DLD1 (cell line): ENCODE measurements at regions not wholly inside any gene's neighbourhood (a gene's known extent, or its start where the extent isn't known, plus 50 kb on each side); places are given as distances from the start of the nearest gene placed in this dataset.

Source experiments
- in situ Hi-C: cut with HindIII; loops from 2 replicates; pipeline ENCODE4 v1.10.0; 2017; ENCODE audit warnings: low sequenced_read_pairs

GRCh38 chr6:163663575-163663974, 249.1 kb downstream of the QKI start:
- in situ Hi-C loops = no loop called here

DNA sequence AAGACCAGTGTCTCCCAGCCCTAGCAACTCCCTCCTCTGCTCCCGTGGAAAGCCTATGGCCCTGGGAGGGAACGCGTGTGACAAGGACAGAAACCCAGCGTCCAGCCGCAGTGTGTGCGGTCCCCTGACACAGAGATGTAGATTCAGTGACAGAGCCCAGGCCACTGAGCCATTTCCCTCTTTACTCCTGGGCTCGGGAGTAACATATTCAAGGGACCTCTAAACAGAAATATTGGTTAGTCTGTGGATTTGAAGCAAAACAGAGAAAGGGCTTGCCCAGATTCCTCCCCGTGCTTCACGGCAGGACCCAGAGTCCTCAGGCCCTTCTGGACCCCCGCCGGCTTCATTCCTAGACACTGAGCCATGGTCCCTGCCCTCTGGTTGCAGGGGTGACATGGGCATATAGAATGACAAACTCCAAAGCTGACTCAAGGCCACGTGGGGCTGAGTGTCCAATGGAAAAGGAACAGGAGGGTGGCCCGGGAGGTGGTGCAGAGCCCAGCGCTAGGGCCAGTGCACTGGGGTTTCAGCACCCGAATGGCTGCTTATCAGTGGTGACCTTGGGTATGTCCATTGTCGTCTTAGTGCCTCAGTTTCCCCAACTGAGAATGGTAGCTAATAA, 248.2 kb downstream of the QKI start:
- in situ Hi-C loops = no loop called here

DNA sequence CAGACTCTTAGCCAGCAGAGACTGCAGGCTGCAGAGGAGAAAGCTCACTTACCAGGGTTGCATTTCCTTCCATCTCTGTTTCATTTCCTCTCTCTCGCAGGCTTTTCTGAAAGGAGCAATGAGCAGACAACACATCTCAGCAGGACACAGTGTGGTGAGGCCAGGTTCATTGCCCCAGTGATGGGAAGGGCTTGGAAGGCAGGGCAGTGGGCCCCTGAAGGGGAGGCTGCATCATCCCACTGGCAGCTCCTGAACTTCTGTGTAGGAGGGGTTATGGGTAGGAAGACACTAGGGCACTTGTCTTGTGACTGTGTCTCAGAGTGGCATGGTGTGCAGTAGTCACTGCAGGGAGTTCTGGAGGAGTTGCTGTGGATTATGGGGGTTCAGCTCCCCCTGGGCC, 246.8 kb downstream of the QKI start:
- in situ Hi-C loops = no loop called here

DNA sequence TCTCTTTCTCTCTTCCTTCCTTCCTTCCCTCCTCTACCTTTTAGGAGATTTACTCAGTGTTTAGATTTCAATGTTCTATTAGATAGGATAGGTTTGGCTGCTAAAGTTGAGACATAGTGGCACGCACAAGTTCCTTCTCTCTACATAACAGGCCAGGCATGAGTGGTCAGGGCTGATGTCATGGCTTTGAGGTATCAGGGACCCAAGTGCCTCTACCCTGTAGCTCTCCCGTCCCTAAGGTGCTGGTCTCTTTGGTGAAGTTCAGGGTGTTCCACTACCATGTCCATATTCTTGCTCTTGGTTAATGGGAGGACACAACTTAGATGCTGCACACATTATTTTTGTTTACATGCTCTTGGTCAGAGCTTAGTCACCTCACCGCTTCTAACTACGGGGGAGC, 245.3 kb downstream of the QKI start:
- in situ Hi-C loops = no loop called here

DNA sequence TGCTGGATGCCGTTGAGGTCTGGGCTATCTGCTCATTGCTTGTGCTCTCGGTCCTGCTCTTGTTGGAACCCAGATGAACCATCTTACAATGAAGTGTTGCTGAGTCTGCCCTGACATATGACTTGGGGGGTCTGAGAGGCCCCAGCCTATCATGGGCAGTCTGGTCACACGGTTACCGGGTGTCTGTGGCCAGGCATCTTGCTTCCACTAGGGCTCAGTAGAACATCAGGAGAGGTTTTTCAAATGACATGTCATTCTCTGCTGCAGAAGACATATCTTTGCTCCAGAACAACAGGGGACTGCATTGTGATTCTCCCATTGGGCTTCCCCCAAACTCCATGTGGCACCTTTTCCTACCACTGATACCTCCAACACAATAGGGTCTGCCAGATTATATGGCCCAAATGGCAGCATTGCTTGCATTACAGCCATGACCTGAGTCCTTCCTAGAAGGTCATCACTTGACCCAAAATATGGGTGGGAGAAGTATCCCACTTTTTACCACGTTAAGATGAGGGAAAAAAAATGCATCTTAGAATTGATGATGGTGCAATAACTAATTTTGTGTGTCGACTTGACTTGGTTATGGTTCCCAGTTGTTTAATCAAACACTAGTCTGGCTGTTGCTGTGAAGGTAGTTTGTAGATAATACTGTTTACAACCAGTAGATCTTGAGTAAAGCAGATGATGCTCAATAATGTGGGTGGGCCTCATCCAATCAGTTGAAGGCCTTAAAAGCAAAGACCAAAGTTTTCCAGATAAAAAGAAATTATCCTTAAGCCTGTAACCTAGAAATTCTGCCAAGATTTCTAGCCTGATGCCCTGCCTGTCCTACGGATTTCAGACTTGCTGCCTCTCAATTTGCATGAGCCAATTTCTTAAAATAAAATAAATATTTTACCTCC, 241.0 kb downstream of the QKI start:
- in situ Hi-C loops = no loop called here

DNA sequence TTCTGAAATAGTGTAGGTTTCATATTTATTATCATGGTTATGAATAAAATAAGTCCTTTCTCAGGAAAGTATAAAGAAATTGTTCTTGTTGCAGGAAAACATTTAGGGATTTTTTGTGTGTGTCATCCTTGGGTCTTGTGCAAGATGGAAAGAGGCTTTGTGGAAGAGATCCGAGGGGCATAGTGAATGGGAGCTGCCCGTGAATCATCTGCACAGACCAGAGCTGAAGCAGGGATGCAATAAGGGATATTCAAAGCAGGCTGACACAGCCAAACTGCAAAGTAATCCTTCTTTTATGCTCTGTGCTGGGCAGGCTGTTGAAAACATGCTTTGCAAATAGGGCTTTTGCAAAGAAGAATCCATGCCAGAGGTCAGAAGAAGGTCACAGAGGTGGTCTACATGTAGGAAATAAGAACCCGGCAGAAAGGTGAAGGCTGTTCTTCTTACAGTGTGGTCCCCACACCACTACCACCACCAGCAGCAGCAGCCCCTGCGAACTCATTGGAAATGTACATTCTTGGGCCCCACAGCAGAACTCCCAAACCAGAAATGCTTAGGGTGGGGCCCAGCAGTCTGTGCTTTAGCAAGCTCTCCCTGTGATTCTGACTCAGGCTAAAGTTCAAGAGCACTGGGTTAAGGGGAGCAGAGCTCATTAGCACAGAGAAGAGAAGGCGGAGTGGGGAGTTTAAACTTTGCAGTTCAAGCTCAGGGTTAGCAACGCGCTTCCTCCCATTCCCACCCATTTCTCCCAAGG, 237.6 kb downstream of the QKI start:
- in situ Hi-C loops = no loop called here

DNA sequence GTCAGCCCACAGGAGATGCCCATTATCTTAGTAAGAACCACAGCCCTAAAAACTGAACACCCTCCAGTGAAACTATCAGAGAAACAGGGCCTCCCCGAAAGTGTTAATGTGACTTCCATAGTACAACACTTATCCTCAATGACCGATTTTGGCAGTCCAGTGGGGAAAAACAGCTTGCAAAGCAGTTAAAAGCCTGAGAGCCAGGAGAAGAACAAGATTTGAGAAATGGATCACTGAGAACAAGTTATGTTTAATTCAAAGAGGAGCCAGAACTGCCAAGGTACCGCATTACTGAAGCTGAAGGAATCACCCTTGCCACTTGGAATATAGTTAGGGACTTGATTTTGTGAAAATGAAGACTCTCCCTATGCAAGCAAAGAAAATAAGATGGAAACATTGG, 236.9 kb downstream of the QKI start:
- in situ Hi-C loops = no loop called here

GRCh38 chr6:163648868-163649267, 234.3 kb downstream of the QKI start:
- in situ Hi-C loops = no loop called here

DNA sequence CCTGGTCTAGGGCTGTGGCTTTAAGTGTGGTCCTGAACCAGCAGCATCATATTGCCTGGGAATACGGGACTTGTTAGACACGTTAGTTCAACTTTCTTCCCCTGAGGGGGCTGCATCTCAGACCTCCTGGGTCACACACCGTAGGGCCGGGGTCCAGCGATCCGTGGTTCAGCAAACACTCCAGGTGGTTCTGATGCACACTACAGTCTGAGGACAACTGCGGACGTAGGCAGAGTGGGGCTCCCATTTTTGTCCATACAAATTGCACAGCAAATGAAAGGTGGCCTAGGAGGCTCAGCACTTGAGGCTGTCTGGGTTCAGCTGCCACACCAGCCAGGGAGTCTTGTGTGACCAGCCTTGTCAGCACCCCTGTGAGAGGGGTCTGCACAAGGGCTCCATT, 233.1 kb downstream of the QKI start:
- in situ Hi-C loops = no loop called here

- in situ Hi-C loops = no loop called here
Observed at GRCh38 chr6:163646866-163647265, 232.3 kb downstream of the QKI start.

GRCh38 chr6:163646133-163646532, 231.6 kb downstream of the QKI start:
- in situ Hi-C loops = no loop called here

DNA sequence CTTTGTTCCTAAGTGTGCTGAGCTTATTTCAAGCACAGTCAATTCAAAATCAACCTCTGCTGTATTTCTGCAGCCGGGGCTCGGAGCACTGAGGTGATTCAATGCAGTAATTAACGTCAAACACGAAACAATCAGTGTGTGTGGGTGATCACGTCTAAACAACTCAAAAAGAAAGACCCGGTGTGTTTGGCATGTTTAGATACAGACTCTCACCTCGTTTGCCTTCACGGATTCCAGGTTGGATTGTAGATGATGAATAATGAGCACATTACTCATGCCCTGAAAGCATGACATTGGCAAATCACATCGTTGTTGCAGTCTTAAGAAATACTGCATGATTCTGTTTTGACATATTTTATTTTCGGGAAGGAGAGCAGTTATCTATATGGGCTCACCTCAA, 231.0 kb downstream of the QKI start:
- in situ Hi-C loops = no loop called here

GRCh38 chr6:163643866-163644265, 229.3 kb downstream of the QKI start:
- in situ Hi-C loops = no loop called here

GRCh38 chr6:163641706-163642105, 227.2 kb downstream of the QKI start:
- in situ Hi-C loops = no loop called here

- in situ Hi-C loops = no loop called here
Observed at GRCh38 chr6:163640641-163641040, 226.1 kb downstream of the QKI start.

DNA sequence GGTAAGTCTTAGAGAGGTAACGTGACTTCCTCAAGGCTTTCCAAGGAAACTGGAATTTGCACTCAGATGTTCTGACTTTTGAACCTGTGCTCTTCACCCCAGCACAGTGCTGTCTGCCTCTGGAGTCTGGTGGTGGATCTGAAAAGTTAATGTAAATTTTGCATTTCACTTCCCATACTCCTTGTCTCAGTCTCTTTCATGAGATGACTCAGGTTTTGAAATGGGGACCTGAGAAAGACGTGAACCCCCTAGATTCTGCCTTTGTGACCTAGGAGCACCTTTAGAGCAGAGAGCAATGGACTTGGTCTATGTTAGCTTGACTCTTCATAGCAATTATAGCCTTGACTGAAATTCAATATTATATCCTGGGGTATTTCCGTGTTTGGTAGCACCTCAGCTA, 223.0 kb downstream of the QKI start:
- in situ Hi-C loops = no loop called here

DNA sequence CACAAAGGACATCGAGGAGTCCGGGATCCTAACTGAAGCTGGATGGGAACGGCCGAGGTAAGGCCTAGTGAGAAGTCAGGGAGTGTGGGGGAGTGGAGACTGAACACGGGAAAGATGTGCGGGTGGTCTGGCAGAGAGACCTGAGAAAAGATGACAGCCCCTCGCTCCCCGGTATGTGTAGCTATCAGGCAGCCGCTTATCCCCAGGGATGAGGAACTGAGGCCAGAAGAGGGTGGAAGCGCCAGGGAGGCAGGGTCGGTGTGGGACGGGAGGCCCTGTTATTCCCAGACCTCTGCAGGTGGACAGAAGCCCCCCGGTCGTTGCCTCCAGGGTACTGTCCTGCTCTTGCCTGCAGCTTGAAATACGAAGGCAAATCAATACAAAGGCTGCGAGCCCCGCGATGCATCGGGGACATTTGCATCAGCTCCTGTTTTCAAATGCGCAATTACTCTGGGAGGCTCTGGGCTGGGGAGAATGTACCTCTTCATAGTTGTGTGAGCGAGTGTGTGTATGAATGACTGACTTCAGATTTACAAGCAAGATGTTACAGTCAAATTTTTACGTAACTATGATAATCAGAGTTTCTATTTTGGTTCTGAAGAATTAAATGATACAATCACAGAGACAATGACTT, 221.3 kb downstream of the QKI start:
- in situ Hi-C loops = no loop called here

- in situ Hi-C loops = no loop called here
Observed at GRCh38 chr6:163635315-163635714, 220.8 kb downstream of the QKI start.

GRCh38 chr6:163634211-163635171, 220.0 kb downstream of the QKI start:
- in situ Hi-C loops = no loop called here

DNA sequence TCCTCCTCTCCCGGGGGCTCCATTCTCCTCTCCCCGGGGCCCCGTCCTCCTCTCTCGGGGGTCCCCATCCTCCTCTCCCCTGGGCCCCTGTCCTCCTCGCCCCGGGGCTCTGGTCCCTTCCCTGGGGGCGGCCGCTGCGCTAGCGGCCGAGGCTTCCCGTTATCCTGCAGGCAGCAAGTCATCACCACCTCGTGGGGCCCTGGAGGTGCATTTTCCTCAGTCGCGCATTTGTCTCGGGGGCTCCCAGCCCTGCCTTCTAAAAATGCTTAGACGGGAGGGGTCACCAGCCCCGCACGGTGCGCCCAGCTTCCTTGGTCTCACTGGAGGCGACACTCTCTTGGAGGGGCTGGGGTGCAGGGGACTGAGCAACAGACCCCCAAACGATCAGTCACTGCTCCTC, 216.5 kb downstream of the QKI start:
- in situ Hi-C loops = no loop called here
